ENCODE measurements at regions not wholly inside any gene's neighbourhood (a gene's known extent, or its start where the extent isn't known, plus 50 kb on each side); places are given as distances from the start of the nearest gene placed in this dataset.

- Histone ChIP-seq H3K9me3 (replicated peaks) (peaks cover 8% of the 10 kb centered on the region), H3K36me3 (no peaks in the 10 kb centered on the region), H3K4me1 (replicated peaks) (no peaks in the 10 kb centered on the region), H3K27me3 (replicated peaks) (no peaks in the 10 kb centered on the region), H3K27ac (no peak overlapping the region), H3K4me3 (no peak overlapping the region)
- no peak for DNase-seq (ENCODE audit: low read depth in 1 of 2, low spot score in 2 of 2)
Measured at GRCh38 chr2:7800031-7800430, 881.8 kb upstream of the ID2 start.

- Histone ChIP-seq H3K27ac (no peak overlapping the region), H3K4me3 (no peak overlapping the region), H3K27me3 (replicated peaks) (no peaks in the 10 kb centered on the region), H3K4me1 (replicated peaks) (no peaks in the 10 kb centered on the region), H3K9me3 (replicated peaks) (peaks cover 8% of the 10 kb centered on the region), H3K36me3 (no peaks in the 10 kb centered on the region)
- DNase-seq (ENCODE audit: low read depth in 1 of 2, low spot score in 2 of 2), result no peak
Measured at GRCh38 chr2:7801212-7801611, 880.6 kb upstream of the ID2 start.

GRCh38 chr2:7803515-7803914 is 878.3 kb upstream of the ID2 start:
- H3K27me3 ChIP-seq (replicated peaks), result no peaks in the 10 kb centered on the region
- no peak for DNase-seq (ENCODE audit: low read depth in 1 of 2, low spot score in 2 of 2)
- H3K36me3 ChIP-seq, result no peaks in the 10 kb centered on the region
- H3K27ac ChIP-seq, result no peak overlapping the region
- H3K9me3 ChIP-seq (replicated peaks), result peaks cover 8% of the 10 kb centered on the region
- H3K4me3 ChIP-seq, result no peak overlapping the region
- H3K4me1 ChIP-seq (replicated peaks), result no peaks in the 10 kb centered on the region

- H3K27me3 ChIP-seq (replicated peaks), result no peaks in the 10 kb centered on the region
- no peak overlapping the region for H3K27ac ChIP-seq
- no peak for DNase-seq (ENCODE audit: low read depth in 1 of 2, low spot score in 2 of 2)
- H3K36me3 ChIP-seq, result no peaks in the 10 kb centered on the region
- H3K9me3 ChIP-seq (replicated peaks), result no peaks in the 10 kb centered on the region
- H3K4me3 ChIP-seq, result no peak overlapping the region
- H3K4me1 ChIP-seq (replicated peaks), result peaks cover 14% of the 10 kb centered on the region
Measured at GRCh38 chr2:7809640-7810039, 872.2 kb upstream of the ID2 start.

GRCh38 chr2:7811073-7811472 is 870.8 kb upstream of the ID2 start:
- H3K4me3 ChIP-seq, result no peak overlapping the region
- no peaks in the 10 kb centered on the region for H3K27me3 ChIP-seq (replicated peaks)
- peaks cover 14% of the 10 kb centered on the region for H3K4me1 ChIP-seq (replicated peaks)
- no peak for DNase-seq (ENCODE audit: low read depth in 1 of 2, low spot score in 2 of 2)
- no peaks in the 10 kb centered on the region for H3K36me3 ChIP-seq
- H3K9me3 ChIP-seq (replicated peaks), result no peaks in the 10 kb centered on the region
- no peak overlapping the region for H3K27ac ChIP-seq

GRCh38 chr2:7812231-7812995 is 869.4 kb upstream of the ID2 start:
- H3K9me3 ChIP-seq (replicated peaks), result no peaks in the 10 kb centered on the region
- peaks cover 14% of the 10 kb centered on the region for H3K4me1 ChIP-seq (replicated peaks)
- no peak overlapping the region for H3K4me3 ChIP-seq
- peak overlapping the region; percentile 44 for H3K27ac ChIP-seq
- peak in 1 of 2 experiments; percentile 29 for DNase-seq (ENCODE audit: low read depth in 1 of 2, low spot score in 2 of 2)
- H3K27me3 ChIP-seq (replicated peaks), result no peaks in the 10 kb centered on the region
- no peaks in the 10 kb centered on the region for H3K36me3 ChIP-seq

GRCh38 chr2:7813541-7814292 is 868.1 kb upstream of the ID2 start:
- peaks cover 14% of the 10 kb centered on the region for H3K4me1 ChIP-seq (replicated peaks)
- no peak for DNase-seq (ENCODE audit: low read depth in 1 of 2, low spot score in 2 of 2)
- H3K9me3 ChIP-seq (replicated peaks), result no peaks in the 10 kb centered on the region
- H3K36me3 ChIP-seq, result no peaks in the 10 kb centered on the region
- H3K27me3 ChIP-seq (replicated peaks), result no peaks in the 10 kb centered on the region
- H3K27ac ChIP-seq, result no peak overlapping the region
- H3K4me3 ChIP-seq, result no peak overlapping the region

- Histone ChIP-seq H3K27me3 (replicated peaks) (no peaks in the 10 kb centered on the region), H3K27ac (no peak overlapping the region), H3K9me3 (replicated peaks) (no peaks in the 10 kb centered on the region), H3K36me3 (no peaks in the 10 kb centered on the region), H3K4me1 (replicated peaks) (peaks cover 30% of the 10 kb centered on the region), H3K4me3 (no peak overlapping the region)
- no peak for DNase-seq (ENCODE audit: low read depth in 1 of 2, low spot score in 2 of 2)
Measured at GRCh38 chr2:7815726-7816125, 866.1 kb upstream of the ID2 start.

- no peak for DNase-seq (ENCODE audit: low read depth in 1 of 2, low spot score in 2 of 2)
- Histone ChIP-seq H3K27ac (no peak overlapping the region), H3K4me1 (replicated peaks) (peaks cover 30% of the 10 kb centered on the region), H3K27me3 (replicated peaks) (no peaks in the 10 kb centered on the region), H3K4me3 (no peak overlapping the region), H3K36me3 (no peaks in the 10 kb centered on the region), H3K9me3 (replicated peaks) (no peaks in the 10 kb centered on the region)
Measured at GRCh38 chr2:7816233-7816632, 865.6 kb upstream of the ID2 start.

GRCh38 chr2:7816944-7817343 is 864.9 kb upstream of the ID2 start:
- Histone ChIP-seq H3K27me3 (replicated peaks) (no peaks in the 10 kb centered on the region), H3K9me3 (replicated peaks) (no peaks in the 10 kb centered on the region), H3K4me1 (replicated peaks) (peaks cover 29% of the 10 kb centered on the region), H3K4me3 (no peak overlapping the region), H3K27ac (no peak overlapping the region), H3K36me3 (no peaks in the 10 kb centered on the region)
- DNase-seq (ENCODE audit: low read depth in 1 of 2, low spot score in 2 of 2), result no peak

GRCh38 chr2:7819316-7819715 is 862.5 kb upstream of the ID2 start:
- Histone ChIP-seq H3K27me3 (replicated peaks) (no peaks in the 10 kb centered on the region), H3K36me3 (no peaks in the 10 kb centered on the region), H3K4me3 (no peak overlapping the region), H3K9me3 (replicated peaks) (no peaks in the 10 kb centered on the region), H3K4me1 (replicated peaks) (peaks cover 16% of the 10 kb centered on the region), H3K27ac (no peak overlapping the region)
- DNase-seq (ENCODE audit: low read depth in 1 of 2, low spot score in 2 of 2), result no peak

- Histone ChIP-seq H3K36me3 (no peaks in the 10 kb centered on the region), H3K9me3 (replicated peaks) (no peaks in the 10 kb centered on the region), H3K27me3 (replicated peaks) (no peaks in the 10 kb centered on the region), H3K27ac (no peak overlapping the region), H3K4me3 (no peak overlapping the region), H3K4me1 (replicated peaks) (peaks cover 18% of the 10 kb centered on the region)
- DNase-seq (ENCODE audit: low read depth in 1 of 2, low spot score in 2 of 2), result no peak
Measured at GRCh38 chr2:7819850-7820249, 862.0 kb upstream of the ID2 start.

GRCh38 chr2:7824211-7824610 is 857.6 kb upstream of the ID2 start:
- peaks cover 40% of the 10 kb centered on the region for H3K4me1 ChIP-seq (replicated peaks)
- H3K9me3 ChIP-seq (replicated peaks), result no peaks in the 10 kb centered on the region
- DNase-seq (ENCODE audit: low read depth in 1 of 2, low spot score in 2 of 2), result no peak
- H3K27ac ChIP-seq, result no peak overlapping the region
- H3K36me3 ChIP-seq, result no peaks in the 10 kb centered on the region
- H3K27me3 ChIP-seq (replicated peaks), result no peaks in the 10 kb centered on the region
- no peak overlapping the region for H3K4me3 ChIP-seq

GRCh38 chr2:7825591-7826312 is 856.1 kb upstream of the ID2 start:
- H3K36me3 ChIP-seq, result no peaks in the 10 kb centered on the region
- H3K4me1 ChIP-seq (replicated peaks), result peaks cover 39% of the 10 kb centered on the region
- no peaks in the 10 kb centered on the region for H3K27me3 ChIP-seq (replicated peaks)
- H3K9me3 ChIP-seq (replicated peaks), result no peaks in the 10 kb centered on the region
- peak overlapping the region; percentile 89 for H3K27ac ChIP-seq
- no peak overlapping the region for H3K4me3 ChIP-seq
- peak; percentile 79 to 87 for DNase-seq (ENCODE audit: low read depth in 1 of 2, low spot score in 2 of 2)

Measured in SJSA1 (cell line).